Tibial artery (tissue), 4 donors: ENCODE measurements at regions not wholly inside any gene's neighbourhood (a gene's known extent, or its start where the extent isn't known, plus 50 kb on each side); places are given as distances from the start of the nearest gene placed in this dataset.
"Not testable (repeated sequence)": the region's sequence is repeated elsewhere in the genome, so short reads cannot be mapped to it uniquely, and the experiment has no call there.

Experiments
- DNase-seq, 2 donors: peaks; one replicate each; pipeline ENCODE4 v3.0.0-alpha.2; 2019
- H3K27ac ChIP-seq, 2 donors: fragments of 200-600 bp; sonication (generic) in 1 of 2; 1 replicate in 1 of 2; 2 replicates in 1 of 2; pipeline ENCODE4 v1.5.1; 2018 to 2019; ENCODE audit warnings: mild to moderate bottlenecking in 1 of 2
- H3K27me3 ChIP-seq, 2 donors: fragments of 200-600 bp; sonication (generic) in 1 of 2; one replicate each; pipeline versions ENCODE4 v1.5.1 to v1.6.0; 2016 to 2019
- H3K36me3 ChIP-seq, 3 donors: fragments of 200-600 bp; sonication (generic) in 2 of 3; one replicate each; pipeline ENCODE4 v1.5.1; 2016 to 2019; ENCODE audit warnings: mild to moderate bottlenecking in 2 of 3
- H3K4me1 ChIP-seq, 4 donors: fragments of 200-600 bp; sonication (generic) in 2 of 4; 1 replicate in 3 of 4; 2 replicates in 1 of 4; pipeline ENCODE4 v1.5.1; 2016 to 2019
- H3K4me3 ChIP-seq, 2 donors: fragments of 200-600 bp; sonication (generic) in 1 of 2; 1 replicate in 1 of 2; 2 replicates in 1 of 2; pipeline ENCODE4 v1.5.1; 2018 to 2019; ENCODE audit warnings: mild to moderate bottlenecking in 2 of 2
- H3K9me3 ChIP-seq, 3 donors: fragments of 200-600 bp; sonication (generic) in 1 of 3; one replicate each; pipeline ENCODE4 v1.5.1; 2016 to 2019
- CTCF ChIP-seq, 2 experiments: fragments of 200-600 bp in 1 of 2; fragments of 450-650 bp in 1 of 2; IDR thresholded peaks; one replicate each; pipeline ENCODE4 v1.5.1; 2017 to 2019; ENCODE audit warnings: antibody characterized with exemption in 2 of 2, mild to moderate bottlenecking in 1 of 2, moderate library complexity in 1 of 2
- intact Hi-C: fragments of 100-400 bp; cut with DNase I; formaldehyde crosslinking; loops from one replicate; pipeline ENCODE4 v1.15.0; 2023; ENCODE audit warnings: low total_unique reads

GRCh38 chr10:30160271-30160982 is 101.0 kb upstream of the JCAD start:
- Histone ChIP-seq H3K4me3 (no peak overlapping the region), H3K27ac (no peak overlapping the region), H3K27me3 (no peaks in the 10 kb centered on the region), H3K9me3 (no peaks in the 10 kb centered on the region), H3K4me1 (peaks cover 0 to 4% (median 2%) of the 10 kb centered on the region in 4 donors), H3K36me3 (no peaks in the 10 kb centered on the region)
- intact Hi-C loops = no loop called here
- no peak for TF ChIP-seq CTCF (IDR thresholded peaks at IDR 0.05)
- no peak for DNase-seq

- H3K27me3 ChIP-seq, H3K27ac ChIP-seq, H3K4me3 ChIP-seq, H3K9me3 ChIP-seq, intact Hi-C loops, H3K36me3 ChIP-seq, H3K4me1 ChIP-seq, DNase-seq: not testable (repeated sequence)
Observed at GRCh38 chr10:30159614-30160013, 100.2 kb upstream of the JCAD start.

- DNase-seq = no peak
- no peak overlapping the region for H3K27ac ChIP-seq
- no peaks in the 10 kb centered on the region for H3K27me3 ChIP-seq
- TF ChIP-seq CTCF (IDR thresholded peaks at IDR 0.05) = no peak
- H3K9me3 ChIP-seq = no peaks in the 10 kb centered on the region
- H3K36me3 ChIP-seq = no peaks in the 10 kb centered on the region
- intact Hi-C loops = no loop called here
- no peak overlapping the region for H3K4me3 ChIP-seq
- H3K4me1 ChIP-seq = peaks cover 0 to 5% (median 2%) of the 10 kb centered on the region in 4 donors
Observed at GRCh38 chr10:30158325-30158960, 99.1 kb upstream of the JCAD start.

- H3K9me3 ChIP-seq = no peaks in the 10 kb centered on the region
- intact Hi-C loops = no loop called here
- peaks cover 0 to 5% (median 2%) of the 10 kb centered on the region in 4 donors for H3K4me1 ChIP-seq
- H3K4me3 ChIP-seq = no peak overlapping the region
- TF ChIP-seq CTCF (IDR thresholded peaks at IDR 0.05) = no peak
- H3K27ac ChIP-seq = no peak overlapping the region
- H3K36me3 ChIP-seq = no peaks in the 10 kb centered on the region
- H3K27me3 ChIP-seq = no peaks in the 10 kb centered on the region
- DNase-seq = peak; percentile 42 to 71
Observed at GRCh38 chr10:30155401-30155800, 96.0 kb upstream of the JCAD start.

GRCh38 chr10:30154561-30154960 is 95.2 kb upstream of the JCAD start:
- H3K27ac ChIP-seq = no peak overlapping the region
- no peak for TF ChIP-seq CTCF (IDR thresholded peaks at IDR 0.05)
- no peaks in the 10 kb centered on the region for H3K27me3 ChIP-seq
- intact Hi-C loops = no loop called here
- no peak for DNase-seq
- no peaks in the 10 kb centered on the region for H3K36me3 ChIP-seq
- H3K9me3 ChIP-seq = no peaks in the 10 kb centered on the region
- peaks cover 0 to 5% (median 2%) of the 10 kb centered on the region in 4 donors for H3K4me1 ChIP-seq
- H3K4me3 ChIP-seq = no peak overlapping the region

GRCh38 chr10:30154126-30154525 is 94.7 kb upstream of the JCAD start:
- intact Hi-C loops = no loop called here
- DNase-seq = no peak
- Histone ChIP-seq H3K27ac (no peak overlapping the region), H3K4me1 (peaks cover 0 to 5% (median 2%) of the 10 kb centered on the region in 4 donors), H3K4me3 (no peak overlapping the region), H3K36me3 (no peaks in the 10 kb centered on the region), H3K27me3 (no peaks in the 10 kb centered on the region), H3K9me3 (no peaks in the 10 kb centered on the region)
- TF ChIP-seq CTCF (IDR thresholded peaks at IDR 0.05) = no peak
